Tibial nerve (tissue), 3 donors: ENCODE measurements at regions not wholly inside any gene's neighbourhood (a gene's known extent, or its start where the extent isn't known, plus 50 kb on each side); places are given as distances from the start of the nearest gene placed in this dataset.

Experiments used
- POLR2A ChIP-seq, 2 donors: fragments of 450-650 bp; IDR thresholded peaks; one replicate each; pipeline ENCODE4 v1.6.1; 2017; ENCODE audit warnings: antibody characterized with exemption in 2 of 2, mild to moderate bottlenecking in 2 of 2, moderate library complexity in 2 of 2
- TF ChIP-seq, protein P1 (sequence below), 5 experiments: fragments of 200-600 bp in 3 of 5; fragments of 450-650 bp in 2 of 5; sonication (generic) in 3 of 5; IDR thresholded peaks; one replicate each; pipeline ENCODE4 v1.5.1; 2016 to 2019; ENCODE audit warnings: antibody characterized with exemption in 5 of 5, mild to moderate bottlenecking in 3 of 5, moderate library complexity in 2 of 5

DNA sequence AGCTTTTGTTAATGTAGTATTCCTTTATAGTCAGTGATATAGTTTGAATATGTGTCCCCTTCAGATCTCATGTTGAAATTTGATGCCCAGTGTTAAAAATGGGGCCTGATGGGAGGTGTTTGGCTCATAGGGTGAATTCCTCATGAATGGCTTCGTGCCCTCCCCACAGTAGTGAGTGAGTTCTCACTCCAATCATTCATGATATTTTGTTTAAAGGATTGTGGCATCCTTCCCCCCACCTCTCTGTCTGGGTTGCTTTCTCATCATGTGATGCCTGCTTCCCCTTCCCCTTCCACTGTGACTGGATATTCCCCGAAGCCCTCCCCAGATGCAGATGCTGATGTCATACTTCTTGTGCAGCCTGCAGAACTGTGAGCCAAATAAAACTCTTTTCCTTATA is 649.8 kb upstream of the NR2F2 start:
- no peak for TF ChIP-seq POLR2A (IDR thresholded peaks at IDR 0.05)
- TF ChIP-seq, protein P1, sequence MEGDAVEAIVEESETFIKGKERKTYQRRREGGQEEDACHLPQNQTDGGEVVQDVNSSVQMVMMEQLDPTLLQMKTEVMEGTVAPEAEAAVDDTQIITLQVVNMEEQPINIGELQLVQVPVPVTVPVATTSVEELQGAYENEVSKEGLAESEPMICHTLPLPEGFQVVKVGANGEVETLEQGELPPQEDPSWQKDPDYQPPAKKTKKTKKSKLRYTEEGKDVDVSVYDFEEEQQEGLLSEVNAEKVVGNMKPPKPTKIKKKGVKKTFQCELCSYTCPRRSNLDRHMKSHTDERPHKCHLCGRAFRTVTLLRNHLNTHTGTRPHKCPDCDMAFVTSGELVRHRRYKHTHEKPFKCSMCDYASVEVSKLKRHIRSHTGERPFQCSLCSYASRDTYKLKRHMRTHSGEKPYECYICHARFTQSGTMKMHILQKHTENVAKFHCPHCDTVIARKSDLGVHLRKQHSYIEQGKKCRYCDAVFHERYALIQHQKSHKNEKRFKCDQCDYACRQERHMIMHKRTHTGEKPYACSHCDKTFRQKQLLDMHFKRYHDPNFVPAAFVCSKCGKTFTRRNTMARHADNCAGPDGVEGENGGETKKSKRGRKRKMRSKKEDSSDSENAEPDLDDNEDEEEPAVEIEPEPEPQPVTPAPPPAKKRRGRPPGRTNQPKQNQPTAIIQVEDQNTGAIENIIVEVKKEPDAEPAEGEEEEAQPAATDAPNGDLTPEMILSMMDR (IDR thresholded peaks at IDR 0.05) = no peak
